HEK293 (cell line): ENCODE measurements at regions not wholly inside any gene's neighbourhood (a gene's known extent, or its start where the extent isn't known, plus 50 kb on each side); places are given as distances from the start of the nearest gene placed in this dataset.

Source experiments
- BCL11B ChIP-seq: fragments of 450-650 bp; formaldehyde crosslinking; IDR thresholded peaks from 2 replicates; pipeline ENCODE4 v1.5.1; 2016; ENCODE audit warnings: low read depth, missing biosample characterization, missing genetic modification characterization
- EGR2 ChIP-seq: fragments of 450-650 bp; formaldehyde crosslinking; IDR thresholded peaks from 2 replicates; pipeline ENCODE4 v1.5.1; 2016; ENCODE audit warnings: low read depth, missing biosample characterization, missing genetic modification characterization
- SP2 ChIP-seq: fragments of 450-650 bp; formaldehyde crosslinking; IDR thresholded peaks from 2 replicates; pipeline ENCODE4 v1.5.1; 2016; ENCODE audit warnings: missing biosample characterization, missing genetic modification characterization
- YY1 ChIP-seq: fragments of 450-650 bp; formaldehyde crosslinking; IDR thresholded peaks from 2 replicates; pipeline ENCODE4 v1.5.1; 2018; ENCODE audit warnings: missing biosample characterization, missing genetic modification characterization
- ZBTB17 ChIP-seq: fragments of 450-650 bp; formaldehyde crosslinking; IDR thresholded peaks from 2 replicates; pipeline ENCODE4 v1.5.1; 2016; ENCODE audit warnings: missing biosample characterization, missing genetic modification characterization
- ZBTB7A ChIP-seq: fragments of 450-650 bp; formaldehyde crosslinking; IDR thresholded peaks from 2 replicates; pipeline ENCODE4 v1.5.1; 2016; ENCODE audit warnings: low read depth, missing biosample characterization, missing genetic modification characterization
- ZNF274 ChIP-seq, 2 experiments: fragments of 200-500 bp in 1 of 2; fragments of 450-650 bp in 1 of 2; sonication (Bioruptor generic) in 1 of 2; formaldehyde crosslinking in 1 of 2; IDR thresholded peaks; 2 replicates each; pipeline versions ENCODE4 v1.5.1 to v1.6.1; 2014 to 2016; ENCODE audit warnings: borderline replicate concordance in 1 of 2, inconsistent platforms in 1 of 2, low read length in 1 of 2, missing biosample characterization in 1 of 2, missing genetic modification characterization in 1 of 2
- ZNF610 ChIP-seq: fragments of 450-650 bp; formaldehyde crosslinking; IDR thresholded peaks from 2 replicates; pipeline ENCODE4 v1.5.1; 2016; ENCODE audit warnings: missing biosample characterization, missing genetic modification characterization, borderline replicate concordance
- ZNF76 ChIP-seq: fragments of 450-650 bp; formaldehyde crosslinking; IDR thresholded peaks from 2 replicates; pipeline ENCODE4; 2016; ENCODE audit warnings: low read depth, missing biosample characterization, missing genetic modification characterization, borderline replicate concordance
- ZNF830 ChIP-seq: fragments of 450-650 bp; IDR thresholded peaks from 2 replicates; pipeline ENCODE4 v1.5.0; 2018; ENCODE audit warnings: missing biosample characterization, missing genetic modification characterization, low read depth, mild to moderate bottlenecking, moderate library complexity
- TF ChIP-seq, protein P1 (sequence below): fragments of 450-650 bp; formaldehyde crosslinking; IDR thresholded peaks from 2 replicates; pipeline ENCODE4 v1.5.1; 2016; ENCODE audit warnings: missing biosample characterization, missing genetic modification characterization
- TF ChIP-seq, protein P2 (sequence below): fragments of 450-650 bp; formaldehyde crosslinking; IDR thresholded peaks from 2 replicates; pipeline ENCODE4 v1.5.1; 2016; ENCODE audit warnings: missing biosample characterization, missing genetic modification characterization
- TF ChIP-seq, protein P3 (sequence below): fragments of 450-650 bp; formaldehyde crosslinking; IDR thresholded peaks from 2 replicates; pipeline ENCODE4 v1.5.1; 2016; ENCODE audit warnings: missing biosample characterization, missing genetic modification characterization

DNA sequence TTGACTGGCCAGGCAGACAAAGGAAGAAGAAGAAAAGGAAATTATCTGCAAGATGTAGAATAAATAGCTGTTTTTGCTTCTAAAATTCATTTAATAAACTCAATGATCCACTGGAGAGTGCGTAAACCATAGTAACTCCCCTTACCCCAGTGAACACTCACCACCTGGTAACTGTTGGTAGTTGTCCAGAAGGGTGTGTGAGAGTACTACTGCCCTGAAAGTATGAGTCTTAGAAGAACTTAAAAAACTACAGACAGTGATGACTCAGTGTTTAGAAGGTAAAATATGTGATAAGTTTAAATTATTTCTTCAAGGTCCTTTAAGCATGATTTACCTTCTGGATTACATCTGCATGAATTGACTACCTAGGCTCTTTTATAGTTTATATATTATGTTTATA is 53.0 kb upstream of the SEMA3A start:
- TF ChIP-seq ZNF76 (tag by site-specific recombination) = no peak
- TF ChIP-seq, protein P1, sequence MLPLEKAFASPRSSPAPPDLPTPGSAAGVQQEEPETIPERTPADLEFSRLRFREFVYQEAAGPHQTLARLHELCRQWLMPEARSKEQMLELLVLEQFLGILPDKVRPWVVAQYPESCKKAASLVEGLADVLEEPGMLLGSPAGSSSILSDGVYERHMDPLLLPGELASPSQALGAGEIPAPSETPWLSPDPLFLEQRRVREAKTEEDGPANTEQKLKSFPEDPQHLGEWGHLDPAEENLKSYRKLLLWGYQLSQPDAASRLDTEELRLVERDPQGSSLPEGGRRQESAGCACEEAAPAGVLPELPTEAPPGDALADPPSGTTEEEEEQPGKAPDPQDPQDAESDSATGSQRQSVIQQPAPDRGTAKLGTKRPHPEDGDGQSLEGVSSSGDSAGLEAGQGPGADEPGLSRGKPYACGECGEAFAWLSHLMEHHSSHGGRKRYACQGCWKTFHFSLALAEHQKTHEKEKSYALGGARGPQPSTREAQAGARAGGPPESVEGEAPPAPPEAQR (tag by site-specific recombination) = no peak
- TF ChIP-seq, protein P2, sequence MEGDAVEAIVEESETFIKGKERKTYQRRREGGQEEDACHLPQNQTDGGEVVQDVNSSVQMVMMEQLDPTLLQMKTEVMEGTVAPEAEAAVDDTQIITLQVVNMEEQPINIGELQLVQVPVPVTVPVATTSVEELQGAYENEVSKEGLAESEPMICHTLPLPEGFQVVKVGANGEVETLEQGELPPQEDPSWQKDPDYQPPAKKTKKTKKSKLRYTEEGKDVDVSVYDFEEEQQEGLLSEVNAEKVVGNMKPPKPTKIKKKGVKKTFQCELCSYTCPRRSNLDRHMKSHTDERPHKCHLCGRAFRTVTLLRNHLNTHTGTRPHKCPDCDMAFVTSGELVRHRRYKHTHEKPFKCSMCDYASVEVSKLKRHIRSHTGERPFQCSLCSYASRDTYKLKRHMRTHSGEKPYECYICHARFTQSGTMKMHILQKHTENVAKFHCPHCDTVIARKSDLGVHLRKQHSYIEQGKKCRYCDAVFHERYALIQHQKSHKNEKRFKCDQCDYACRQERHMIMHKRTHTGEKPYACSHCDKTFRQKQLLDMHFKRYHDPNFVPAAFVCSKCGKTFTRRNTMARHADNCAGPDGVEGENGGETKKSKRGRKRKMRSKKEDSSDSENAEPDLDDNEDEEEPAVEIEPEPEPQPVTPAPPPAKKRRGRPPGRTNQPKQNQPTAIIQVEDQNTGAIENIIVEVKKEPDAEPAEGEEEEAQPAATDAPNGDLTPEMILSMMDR (tag by site-specific recombination) = no peak
- TF ChIP-seq ZNF610 (tag by site-specific recombination) = no peak
- TF ChIP-seq ZBTB7A (tag by site-specific recombination) = no peak
- no peak for TF ChIP-seq ZNF274 (IDR thresholded peaks at IDR 0.05; ENCODE audit: low read length)
- no peak for TF ChIP-seq ZNF274 (tag by site-specific recombination; IDR thresholded peaks at IDR 0.05; ENCODE audit: borderline replicate concordance)
- no peak for TF ChIP-seq ZNF830 (tag by site-specific recombination)
- no peak for TF ChIP-seq SP2 (tag by site-specific recombination)
- no peak for TF ChIP-seq EGR2
- no peak for TF ChIP-seq BCL11B (tag by site-specific recombination)
- TF ChIP-seq ZBTB17 (tag by site-specific recombination) = no peak
- no peak for TF ChIP-seq YY1 (tag by site-specific recombination)
- TF ChIP-seq, protein P3, sequence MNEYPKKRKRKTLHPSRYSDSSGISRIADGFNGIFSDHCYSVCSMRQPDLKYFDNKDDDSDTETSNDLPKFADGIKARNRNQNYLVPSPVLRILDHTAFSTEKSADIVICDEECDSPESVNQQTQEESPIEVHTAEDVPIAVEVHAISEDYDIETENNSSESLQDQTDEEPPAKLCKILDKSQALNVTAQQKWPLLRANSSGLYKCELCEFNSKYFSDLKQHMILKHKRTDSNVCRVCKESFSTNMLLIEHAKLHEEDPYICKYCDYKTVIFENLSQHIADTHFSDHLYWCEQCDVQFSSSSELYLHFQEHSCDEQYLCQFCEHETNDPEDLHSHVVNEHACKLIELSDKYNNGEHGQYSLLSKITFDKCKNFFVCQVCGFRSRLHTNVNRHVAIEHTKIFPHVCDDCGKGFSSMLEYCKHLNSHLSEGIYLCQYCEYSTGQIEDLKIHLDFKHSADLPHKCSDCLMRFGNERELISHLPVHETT (tag by site-specific recombination) = no peak
